Activated naive CD8-positive, alpha-beta T cell treated with anti-CD3 and anti-CD28 coated beads, Interleukin-2, amount 50 U/mL, for 24 hours (primary cell): ENCODE measurements at regions not wholly inside any gene's neighbourhood (a gene's known extent, or its start where the extent isn't known, plus 50 kb on each side); places are given as distances from the start of the nearest gene placed in this dataset.
A peak's percentile ranks its signal among the peaks of the same experiment; 100 is the strongest.
"Not testable (repeated sequence)": the region's sequence is repeated elsewhere in the genome, so short reads cannot be mapped to it uniquely, and the experiment has no call there.

Source experiments
- ATAC-seq: fragments of 150-1000 bp; cut with Tn5 transposase; one replicate; pipeline ENCODE4 v1.10.0; 2021
- DNase-seq: peaks from one replicate; pipeline ENCODE4 v3.0.0; 2021
- H3K27ac Mint-ChIP-seq: one replicate; pipeline ENCODE4 v1.8.0; 2021; ENCODE audit warnings: mild to moderate bottlenecking, mixed read lengths
- H3K27me3 Mint-ChIP-seq: one replicate; pipeline ENCODE4 v1.8.0; 2021; ENCODE audit warnings: mixed read lengths
- H3K36me3 Mint-ChIP-seq: one replicate; pipeline ENCODE4 v1.8.0; 2021; ENCODE audit warnings: low read depth, mixed read lengths
- H3K4me1 Mint-ChIP-seq: one replicate; pipeline ENCODE4 v1.8.0; 2021; ENCODE audit warnings: mixed read lengths
- H3K4me3 Mint-ChIP-seq: one replicate; pipeline ENCODE4 v1.8.0; 2021; ENCODE audit warnings: mild to moderate bottlenecking, moderate library complexity, mixed read lengths
- H3K9me3 Mint-ChIP-seq: one replicate; pipeline ENCODE4 v1.8.0; 2021; ENCODE audit warnings: mixed read lengths

DNA sequence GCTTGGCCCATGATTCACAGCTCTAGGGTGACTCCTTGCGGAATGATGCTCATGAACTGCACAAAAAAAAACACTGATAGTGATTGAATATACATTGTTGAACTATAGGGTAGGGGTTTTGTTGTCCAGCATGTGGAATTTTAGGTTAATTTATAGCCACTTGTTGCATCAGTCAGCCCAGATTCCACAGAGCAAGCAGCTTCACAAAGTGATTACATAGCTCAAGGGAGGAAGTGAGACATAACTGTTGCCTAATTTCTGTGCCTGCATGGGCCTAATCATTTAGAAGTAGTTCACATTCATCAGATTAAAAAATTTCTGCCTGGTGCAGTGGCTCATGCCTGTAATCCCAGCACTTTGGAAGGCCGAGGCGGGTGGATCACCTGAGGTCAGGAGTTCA is 142.2 kb upstream of the ZNF722 start:
- DNase-seq, H3K27ac Mint-ChIP-seq, ATAC-seq, H3K36me3 Mint-ChIP-seq, H3K4me1 Mint-ChIP-seq, H3K4me3 Mint-ChIP-seq, H3K27me3 Mint-ChIP-seq: not testable (repeated sequence)
- peaks cover 32% of the 10 kb centered on the region for H3K9me3 Mint-ChIP-seq

DNA sequence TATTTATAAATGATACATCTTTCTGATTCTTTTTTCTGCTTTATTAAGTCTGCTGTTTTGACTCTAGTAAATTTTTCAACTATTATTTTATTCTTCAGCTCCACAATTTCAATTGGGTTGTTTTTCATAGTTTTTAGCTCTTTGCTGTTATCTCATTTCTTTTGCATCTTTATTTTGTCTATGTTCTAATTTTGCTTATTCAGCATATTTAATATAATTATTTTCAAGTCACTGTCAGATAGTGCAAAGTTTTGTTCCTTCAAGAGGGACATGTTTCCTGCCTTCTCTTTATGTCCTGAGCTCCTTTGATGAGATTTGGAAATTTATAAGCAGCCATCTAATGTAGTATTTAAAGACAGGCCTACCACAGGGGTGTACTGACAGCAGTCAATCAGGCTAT is 131.5 kb upstream of the ZNF722 start:
- no peak for ATAC-seq

DNA sequence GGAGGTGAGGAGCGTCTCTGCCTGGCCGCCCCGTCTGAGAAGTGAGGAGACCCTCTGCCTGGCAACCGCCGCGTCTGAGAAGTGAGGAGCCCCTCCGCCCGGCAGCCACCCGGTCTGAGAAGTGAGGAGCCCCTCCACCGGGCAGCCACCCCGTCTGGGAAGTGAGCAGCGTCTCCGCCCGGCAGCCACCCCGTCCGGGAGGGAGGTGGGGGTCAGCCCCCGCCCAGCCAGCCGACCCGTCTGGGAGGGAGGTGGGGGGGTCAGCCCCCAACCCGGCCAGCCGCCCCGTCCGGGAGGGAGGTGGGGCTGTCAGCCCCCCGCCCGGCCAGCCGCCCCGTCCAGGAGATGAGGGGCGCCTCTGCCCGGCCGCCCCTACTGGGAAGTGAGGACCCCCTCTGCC is 124.4 kb upstream of the ZNF722 start:
- ATAC-seq, H3K4me3 Mint-ChIP-seq, H3K4me1 Mint-ChIP-seq, H3K27ac Mint-ChIP-seq, H3K27me3 Mint-ChIP-seq, DNase-seq: not testable (repeated sequence)
- Mint-ChIP-seq H3K36me3 (peaks cover 17% of the 10 kb centered on the region), H3K9me3 (peaks cover 52% of the 10 kb centered on the region)

More for the DNA sequence above, 131.5 kb upstream of the ZNF722 start:
- Mint-ChIP-seq H3K4me3 (no peak overlapping the region), H3K4me1 (no peaks in the 10 kb centered on the region), H3K27ac (no peak overlapping the region), H3K9me3 (peaks cover 66% of the 10 kb centered on the region), H3K36me3 (peaks cover 2% of the 10 kb centered on the region), H3K27me3 (no peaks in the 10 kb centered on the region)
- no peak for DNase-seq

DNA sequence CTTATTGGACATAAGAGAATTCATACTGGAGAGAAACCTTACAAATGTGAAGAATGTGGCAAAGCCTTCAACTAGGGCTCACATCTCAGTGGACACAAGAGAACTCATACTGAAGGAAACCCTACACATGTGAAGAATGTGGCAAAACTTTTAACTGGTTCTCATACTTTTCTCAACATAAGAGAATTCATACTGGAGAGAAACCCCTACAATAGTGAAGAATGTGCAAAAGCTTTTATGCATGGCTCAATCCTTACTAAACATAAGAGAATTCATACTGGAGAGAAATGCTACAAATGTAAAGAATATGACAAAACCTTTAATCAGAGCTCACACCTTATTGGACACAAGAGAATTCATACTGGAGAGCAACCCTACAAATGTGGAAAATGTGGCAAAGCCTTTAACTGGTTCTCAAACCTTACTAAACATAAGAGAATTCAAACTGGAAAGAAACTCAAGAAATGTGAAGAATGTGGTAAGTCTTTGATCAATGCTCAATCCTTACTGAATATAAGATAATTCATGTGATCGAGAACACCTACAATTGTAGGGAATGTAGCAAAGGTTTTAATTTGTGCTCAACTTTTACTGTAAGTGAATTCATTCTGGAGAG is 121.8 kb upstream of the ZNF722 start:
- H3K4me3 Mint-ChIP-seq: no peak overlapping the region
- H3K36me3 Mint-ChIP-seq: peaks cover 26% of the 10 kb centered on the region
- ATAC-seq: no peak
- H3K9me3 Mint-ChIP-seq: peaks cover 57% of the 10 kb centered on the region
- no peaks in the 10 kb centered on the region for H3K27me3 Mint-ChIP-seq
- no peak for DNase-seq
- H3K4me1 Mint-ChIP-seq: no peaks in the 10 kb centered on the region
- no peak overlapping the region for H3K27ac Mint-ChIP-seq

DNA sequence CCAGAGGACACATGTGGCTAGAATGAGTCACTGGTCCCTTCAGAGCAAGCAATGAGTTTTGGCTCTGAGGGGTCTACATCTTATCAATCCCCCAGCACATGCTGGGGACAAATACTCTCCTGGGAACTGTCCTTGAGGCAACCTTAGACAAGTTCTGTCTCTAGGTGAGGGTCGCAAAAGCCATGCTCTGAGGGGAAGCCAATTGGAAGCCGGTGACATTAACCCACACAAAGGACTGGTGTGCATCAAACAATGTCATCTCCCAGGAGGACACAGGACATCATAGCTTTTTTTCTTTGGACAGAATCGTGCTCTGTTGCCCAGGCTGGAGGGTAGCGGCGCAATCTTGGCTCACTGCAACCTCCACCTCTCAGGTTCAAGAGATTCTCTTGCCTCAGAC is 111.6 kb upstream of the ZNF722 start:
- no peaks in the 10 kb centered on the region for H3K4me1 Mint-ChIP-seq
- H3K27me3 Mint-ChIP-seq: no peaks in the 10 kb centered on the region
- no peak overlapping the region for H3K4me3 Mint-ChIP-seq
- no peak for ATAC-seq
- H3K27ac Mint-ChIP-seq: no peak overlapping the region
- peaks cover 36% of the 10 kb centered on the region for H3K9me3 Mint-ChIP-seq
- peaks cover 14% of the 10 kb centered on the region for H3K36me3 Mint-ChIP-seq
- no peak for DNase-seq

DNA sequence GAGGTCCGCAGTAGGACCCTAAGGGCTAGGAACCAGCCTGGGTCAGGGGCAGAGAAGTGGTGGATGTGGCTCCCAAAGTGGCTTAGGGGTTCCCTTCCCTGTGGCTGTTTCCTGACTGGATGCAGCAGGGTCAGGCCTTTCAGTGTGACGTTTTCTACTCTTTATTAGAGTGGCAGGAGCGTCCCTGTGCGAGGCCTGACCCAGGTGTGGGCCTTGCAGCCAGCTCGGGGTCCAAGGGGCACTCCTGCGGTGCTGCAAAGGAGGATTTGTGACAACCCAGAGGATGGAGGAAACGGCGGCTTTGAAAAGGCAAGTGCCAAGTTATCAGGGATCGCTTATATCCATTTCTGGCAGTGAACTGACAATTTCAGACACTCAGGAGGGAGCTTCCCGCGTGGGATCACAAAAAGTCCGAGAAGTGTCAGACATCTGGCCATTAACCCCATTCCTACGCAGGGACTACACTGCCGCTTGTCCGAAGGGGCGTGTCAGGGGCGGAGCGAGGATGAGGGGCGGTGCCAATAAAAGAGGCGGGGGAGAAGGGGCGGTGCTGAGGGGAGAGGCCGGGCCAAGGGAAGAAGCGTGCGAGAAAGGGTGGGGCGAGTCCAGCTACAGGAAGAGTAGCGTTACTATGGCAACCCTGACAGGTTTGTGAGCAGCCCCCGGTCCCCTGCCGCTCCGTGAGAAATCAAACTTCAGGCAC is 98.8 kb upstream of the ZNF722 start:
- H3K4me1 Mint-ChIP-seq: peaks cover 9% of the 10 kb centered on the region
- H3K36me3 Mint-ChIP-seq: peaks cover 7% of the 10 kb centered on the region
- peak overlapping the region; percentile 92 for H3K4me3 Mint-ChIP-seq
- no peaks in the 10 kb centered on the region for H3K27me3 Mint-ChIP-seq
- DNase-seq (peak; percentile 80), ATAC-seq (peak; percentile 67)
- H3K27ac Mint-ChIP-seq: peak overlapping the region; percentile 92
- peaks cover 17% of the 10 kb centered on the region for H3K9me3 Mint-ChIP-seq

DNA sequence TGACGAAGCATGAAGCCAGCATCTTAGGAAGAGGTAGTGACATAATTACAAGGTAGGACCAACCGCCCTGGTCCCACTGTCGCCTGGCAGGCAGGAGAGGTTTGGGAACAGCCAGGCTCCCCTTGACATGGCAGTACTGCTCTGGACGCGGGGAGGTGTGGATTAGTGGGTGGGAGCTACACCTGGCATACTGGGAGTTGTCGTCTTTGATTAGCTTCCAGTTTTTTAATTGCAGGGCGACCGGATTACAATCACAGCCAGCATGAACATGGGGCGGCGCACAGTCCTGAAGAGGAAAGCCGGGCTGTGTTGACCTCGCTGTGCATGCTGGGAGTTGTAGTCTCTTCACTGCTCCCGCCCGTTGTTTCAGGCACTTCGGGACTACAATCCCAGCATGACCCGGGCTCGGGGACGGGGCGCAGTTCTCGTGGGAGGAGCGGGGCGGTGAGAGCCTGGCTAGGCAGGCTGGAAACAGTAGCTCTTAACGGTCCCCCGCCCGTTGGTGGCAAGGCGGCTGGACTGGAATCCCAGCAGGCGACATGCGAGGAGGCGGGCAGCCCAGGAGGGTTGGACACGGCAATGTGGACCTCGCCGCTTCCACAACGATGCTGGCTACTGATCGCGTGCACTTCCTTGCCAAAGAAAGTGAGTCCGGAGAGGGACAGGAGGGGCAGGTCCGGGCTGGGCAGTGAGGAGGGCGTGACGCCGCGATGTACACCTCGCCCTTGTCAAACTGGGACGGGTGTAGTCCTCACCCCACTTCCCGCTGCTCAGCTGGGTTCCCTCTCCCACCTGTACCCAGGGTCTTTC is 98.0 kb upstream of the ZNF722 start:
- peaks cover 23% of the 10 kb centered on the region for H3K9me3 Mint-ChIP-seq
- no peaks in the 10 kb centered on the region for H3K27me3 Mint-ChIP-seq
- ATAC-seq (peak; percentile 99), DNase-seq (peak; percentile 86)
- H3K36me3 Mint-ChIP-seq: peaks cover 13% of the 10 kb centered on the region
- H3K4me1 Mint-ChIP-seq: peaks cover 9% of the 10 kb centered on the region
- H3K4me3 Mint-ChIP-seq: peak overlapping the region; percentile 92
- H3K27ac Mint-ChIP-seq: peak overlapping the region; percentile 92

DNA sequence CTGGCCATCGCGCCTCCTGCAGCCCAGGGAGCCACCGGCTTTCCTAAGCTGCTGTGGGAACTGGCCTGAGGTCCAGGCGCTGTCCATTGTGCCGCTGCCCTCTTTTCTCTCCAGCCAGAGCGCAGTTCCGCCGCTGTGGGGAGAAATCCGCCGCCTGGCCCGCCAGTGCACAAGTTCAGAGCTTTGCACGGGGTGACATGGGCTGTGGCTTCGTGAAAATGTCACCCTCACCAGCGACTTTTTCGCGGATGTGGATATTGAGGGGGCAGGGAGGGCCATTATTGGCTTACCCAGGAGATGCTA is 97.5 kb upstream of the ZNF722 start:
- H3K4me3 Mint-ChIP-seq: peak overlapping the region; percentile 92
- H3K9me3 Mint-ChIP-seq: peaks cover 23% of the 10 kb centered on the region
- peaks cover 11% of the 10 kb centered on the region for H3K4me1 Mint-ChIP-seq
- peak; percentile 5 for DNase-seq
- not testable (repeated sequence) for H3K27me3 Mint-ChIP-seq, ATAC-seq, H3K27ac Mint-ChIP-seq
- peaks cover 15% of the 10 kb centered on the region for H3K36me3 Mint-ChIP-seq

DNA sequence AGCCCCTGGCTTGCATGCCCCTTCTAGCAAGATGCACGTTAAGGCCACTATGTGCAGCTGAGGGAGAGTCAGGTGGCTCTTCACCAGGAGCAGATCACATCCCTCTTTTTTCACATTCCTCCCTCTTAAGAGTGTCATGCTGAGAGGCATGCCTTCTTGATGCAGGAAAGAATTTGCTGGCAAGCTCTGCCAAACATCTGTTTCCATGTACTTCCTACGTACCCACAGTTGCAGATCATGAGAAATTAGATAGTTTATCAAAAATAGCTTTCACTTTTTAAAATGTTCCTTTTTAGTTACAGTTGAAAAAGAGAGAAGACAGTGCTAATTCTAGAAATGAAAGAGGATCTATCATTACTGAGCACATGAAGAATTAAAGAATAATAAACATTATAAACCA is 79.7 kb upstream of the ZNF722 start:
- H3K4me1 Mint-ChIP-seq: peaks cover 4% of the 10 kb centered on the region
- no peak overlapping the region for H3K4me3 Mint-ChIP-seq
- H3K9me3 Mint-ChIP-seq: peaks cover 23% of the 10 kb centered on the region
- no peaks in the 10 kb centered on the region for H3K27me3 Mint-ChIP-seq
- no peak for ATAC-seq
- H3K36me3 Mint-ChIP-seq: peaks cover 23% of the 10 kb centered on the region
- H3K27ac Mint-ChIP-seq: no peak overlapping the region
- no peak for DNase-seq

DNA sequence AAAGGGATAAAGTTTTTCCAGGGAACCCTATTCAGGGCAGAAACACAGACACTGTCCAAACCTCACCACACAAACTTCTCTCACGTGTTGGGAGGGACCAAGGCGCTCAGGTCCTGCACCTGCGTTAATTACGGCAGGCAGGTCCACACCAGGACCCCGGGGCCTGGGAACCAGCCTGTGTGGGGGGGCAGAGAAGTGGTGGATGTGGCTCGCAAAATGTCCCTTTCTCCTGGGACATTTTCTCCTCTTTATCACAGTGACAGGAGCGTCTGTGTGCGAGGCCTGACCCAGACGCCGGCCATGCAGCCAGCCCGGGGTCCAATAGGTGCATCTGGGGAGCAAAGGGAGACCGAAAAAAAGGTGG is 73.4 kb upstream of the ZNF722 start:
- ATAC-seq (no peak), DNase-seq (peak; percentile 16)
- H3K4me1 Mint-ChIP-seq: peaks cover 23% of the 10 kb centered on the region
- H3K27me3 Mint-ChIP-seq: no peaks in the 10 kb centered on the region
- peak overlapping the region; percentile 92 for H3K4me3 Mint-ChIP-seq
- peak overlapping the region; percentile 97 for H3K27ac Mint-ChIP-seq
- H3K9me3 Mint-ChIP-seq: peaks cover 14% of the 10 kb centered on the region
- H3K36me3 Mint-ChIP-seq: peaks cover 13% of the 10 kb centered on the region

DNA sequence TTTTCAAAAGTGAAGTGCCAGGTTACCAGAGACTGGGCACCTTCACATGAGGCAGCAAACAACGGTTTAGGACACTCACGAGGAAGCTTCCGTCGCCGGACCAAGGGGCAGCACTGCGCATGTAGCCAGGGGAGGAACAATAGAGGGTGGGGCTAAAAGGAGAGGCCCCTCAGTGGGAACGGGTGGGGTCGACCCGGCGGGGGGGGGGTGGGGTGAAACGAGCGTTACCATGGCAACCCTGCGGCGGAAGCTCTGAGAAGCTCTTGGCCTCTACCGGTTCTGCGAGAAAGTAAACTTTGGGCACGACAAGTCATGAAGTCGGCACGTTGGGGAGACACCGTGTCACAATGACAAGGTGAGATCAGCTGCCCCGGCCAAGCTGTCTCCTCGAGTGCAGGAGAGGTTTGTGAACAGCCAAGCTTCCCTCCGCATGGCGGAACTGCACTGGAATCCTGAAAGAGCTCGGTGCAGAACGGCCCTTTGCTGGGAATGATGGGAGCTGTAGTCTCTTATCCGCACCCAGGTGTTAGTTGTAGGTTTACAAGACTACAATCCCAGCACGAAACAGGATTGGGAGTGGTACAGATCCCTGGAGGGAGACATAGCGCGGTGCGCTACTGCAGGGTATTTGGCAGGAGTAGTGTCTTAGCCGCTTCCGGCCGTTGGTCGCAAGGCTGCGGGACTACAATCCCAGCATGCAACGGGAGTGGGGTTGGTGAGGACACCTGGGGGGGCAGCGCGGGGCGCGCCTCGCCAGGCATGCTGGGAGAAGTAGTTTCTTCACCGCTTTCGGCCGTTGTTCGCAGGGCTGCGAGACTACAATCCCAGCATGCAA is 72.8 kb upstream of the ZNF722 start:
- DNase-seq: peak; percentile 85
- Mint-ChIP-seq H3K36me3 (peaks cover 10% of the 10 kb centered on the region), H3K9me3 (peaks cover 14% of the 10 kb centered on the region), H3K4me3 (peak overlapping the region; percentile 92), H3K27ac (peak overlapping the region; percentile 97), H3K27me3 (no peaks in the 10 kb centered on the region), H3K4me1 (peaks cover 23% of the 10 kb centered on the region)
- peak; percentile 96 for ATAC-seq

DNA sequence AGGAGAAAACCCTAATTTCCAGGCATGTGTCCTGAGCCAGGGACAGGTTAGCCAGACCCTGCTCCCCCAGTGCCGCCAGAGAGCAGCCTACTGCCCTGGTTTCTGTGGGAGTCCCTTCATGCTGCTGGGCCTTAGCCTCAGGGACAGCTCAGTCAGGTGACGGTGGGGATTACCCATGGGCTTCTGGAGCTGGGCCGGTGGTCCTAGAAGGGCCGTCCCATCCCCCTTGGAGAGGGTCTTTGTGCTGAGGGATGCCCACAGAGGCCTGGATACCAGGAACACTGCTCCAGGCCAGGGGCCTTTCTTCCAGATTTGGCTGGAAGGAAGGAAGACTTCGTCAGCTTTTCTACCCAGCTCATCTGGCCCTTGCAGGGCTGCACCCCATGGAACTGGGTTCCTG is 71.4 kb upstream of the ZNF722 start:
- Mint-ChIP-seq H3K4me1 (peaks cover 20% of the 10 kb centered on the region), H3K36me3 (peaks cover 8% of the 10 kb centered on the region), H3K9me3 (peaks cover 7% of the 10 kb centered on the region), H3K27me3 (no peaks in the 10 kb centered on the region), H3K4me3 (peak overlapping the region; percentile 92), H3K27ac (no peak overlapping the region)
- ATAC-seq (no peak), DNase-seq (no peak)

DNA sequence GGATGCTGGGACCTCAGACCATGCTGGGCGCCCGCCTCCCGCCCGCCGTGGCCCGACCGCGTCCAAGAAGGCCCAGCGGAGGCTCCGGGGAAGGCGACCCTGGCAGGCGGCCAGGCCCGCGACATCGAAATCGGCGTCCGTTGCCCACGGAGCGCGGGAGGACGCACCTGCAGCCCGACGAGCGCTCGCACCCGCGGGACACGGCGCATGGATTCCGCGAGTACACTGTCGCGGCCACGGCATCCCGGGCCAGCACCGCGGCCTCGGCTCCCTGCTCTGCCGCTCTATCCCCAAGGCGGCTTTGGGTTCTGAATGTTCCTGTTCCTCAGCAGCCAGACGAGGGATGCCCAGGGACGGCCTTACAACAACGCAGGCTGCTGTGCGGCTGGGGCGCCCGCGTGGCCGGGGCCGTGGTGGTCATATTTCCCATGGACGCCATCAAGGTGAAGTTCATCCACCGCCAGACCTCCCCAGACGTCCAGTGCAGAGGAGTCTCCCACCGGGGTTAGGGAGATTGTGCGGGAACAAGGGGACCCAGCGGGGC is 67.5 kb upstream of the ZNF722 start:
- Mint-ChIP-seq H3K27me3 (no peaks in the 10 kb centered on the region), H3K4me1 (peaks cover 7% of the 10 kb centered on the region), H3K4me3 (no peak overlapping the region), H3K36me3 (no peaks in the 10 kb centered on the region), H3K27ac (no peak overlapping the region), H3K9me3 (peaks cover 14% of the 10 kb centered on the region)
- no peak for DNase-seq
- ATAC-seq: no peak

DNA sequence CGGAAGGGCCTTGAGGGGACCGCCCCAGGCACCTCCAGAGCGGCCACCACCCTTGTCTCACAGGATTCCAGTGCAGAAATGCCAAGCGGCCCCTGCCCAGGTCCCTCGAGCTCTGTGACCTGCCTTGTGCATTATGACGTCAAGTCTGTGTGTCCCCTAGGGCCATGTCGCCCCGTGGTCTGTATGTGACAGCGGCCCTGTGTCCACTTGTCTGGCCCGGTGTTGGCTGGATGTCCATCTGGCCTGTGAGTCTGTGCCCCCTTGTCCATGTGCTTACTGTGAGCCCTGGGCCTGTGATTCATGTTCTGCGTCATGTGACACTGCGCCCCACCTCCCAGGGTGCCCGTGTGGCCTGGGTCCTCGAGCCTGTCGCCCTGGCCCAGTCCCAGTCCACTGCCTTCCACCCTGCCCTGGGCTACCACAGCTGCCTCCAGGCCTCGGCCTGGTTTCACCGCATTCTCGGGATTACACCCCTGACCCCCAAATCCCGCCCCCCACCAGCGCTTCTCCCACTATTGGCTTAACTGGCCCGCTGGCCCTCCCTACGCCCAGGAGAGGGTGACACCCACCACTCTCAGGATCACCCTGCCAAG is 66.6 kb upstream of the ZNF722 start:
- no peaks in the 10 kb centered on the region for H3K36me3 Mint-ChIP-seq

More for the DNA sequence above, 66.6 kb upstream of the ZNF722 start:
- Mint-ChIP-seq H3K27ac (no peak overlapping the region), H3K9me3 (peaks cover 20% of the 10 kb centered on the region), H3K4me1 (no peaks in the 10 kb centered on the region), H3K27me3 (no peaks in the 10 kb centered on the region), H3K4me3 (no peak overlapping the region)
- DNase-seq (no peak), ATAC-seq (no peak)
